Right renal cortex interstitium (tissue), 3 donors: ENCODE measurements at regions not wholly inside any gene's neighbourhood (a gene's known extent, or its start where the extent isn't known, plus 50 kb on each side); places are given as distances from the start of the nearest gene placed in this dataset.

Experiments
- DNase-seq, 3 donors: peaks; one replicate each; pipeline ENCODE4 v3.0.0-alpha.2; 2013; ENCODE audit warnings: low read depth in 3 of 3, low spot score in 2 of 3

GRCh38 chr11:15577519-15577918 lies 462.8 kb downstream of the INSC start:
- no peak for DNase-seq

- DNase-seq = no peak
Measured at GRCh38 chr11:15579287-15580001, 464.7 kb downstream of the INSC start.

GRCh38 chr11:15580056-15580774 lies 465.5 kb downstream of the INSC start:
- no peak for DNase-seq

- no peak for DNase-seq
Measured at GRCh38 chr11:15580775-15581095, 466.0 kb downstream of the INSC start.

DNA sequence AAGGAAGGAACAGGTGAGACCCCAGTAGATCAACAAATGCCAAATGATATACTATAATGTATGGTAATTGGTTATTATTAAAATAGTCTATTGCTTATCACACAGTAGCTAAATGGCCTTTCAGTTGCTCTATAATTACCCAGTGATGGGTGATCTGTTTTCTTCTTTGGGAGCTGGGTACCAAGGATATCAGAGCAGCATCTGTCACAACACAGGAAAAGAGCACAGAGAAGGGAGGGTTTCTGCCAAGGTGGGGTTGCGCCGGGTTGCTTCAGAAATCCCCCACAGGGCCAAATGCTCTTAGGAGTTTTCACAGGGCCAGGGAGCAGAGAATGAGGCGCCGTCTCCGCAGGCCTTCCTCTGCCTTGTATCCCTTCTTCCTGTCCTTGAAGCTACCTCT lies 469.4 kb downstream of the INSC start:
- no peak for DNase-seq

GRCh38 chr11:15585602-15586331 lies 471.0 kb downstream of the INSC start:
- no peak for DNase-seq

DNA sequence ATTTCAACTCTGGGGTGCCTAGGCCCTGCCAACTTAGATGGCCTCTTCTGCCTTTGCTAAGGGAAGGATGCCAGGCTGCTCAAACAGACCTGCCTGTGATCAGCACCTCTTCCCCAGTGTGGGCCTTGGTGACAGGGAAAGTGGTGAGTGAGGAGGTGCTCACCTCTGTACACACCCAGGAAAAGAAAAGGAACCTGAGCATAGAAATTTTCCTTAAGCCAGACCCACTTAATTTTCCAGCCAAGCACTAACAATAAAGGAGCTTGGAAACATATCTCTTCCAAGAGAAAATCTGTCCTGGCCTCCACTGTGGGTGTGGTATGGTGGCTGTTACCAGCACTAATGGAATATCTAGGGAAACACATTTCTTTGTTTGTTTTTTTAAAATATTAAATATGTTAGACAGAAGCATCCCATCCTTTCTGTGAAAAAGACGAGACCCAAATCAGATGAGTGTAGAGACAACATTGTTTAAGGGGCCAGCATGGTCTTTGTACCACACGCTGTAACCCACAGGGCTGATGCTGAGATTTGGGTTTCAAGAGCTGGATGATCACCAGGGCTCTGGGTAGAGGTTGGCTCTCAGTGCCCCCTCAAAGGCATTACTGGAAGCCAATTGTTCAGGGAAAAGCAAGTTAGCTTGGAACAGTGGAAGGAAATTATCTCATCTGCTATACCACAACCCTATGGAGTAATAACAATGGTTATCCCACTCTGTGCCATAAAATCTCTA lies 472.2 kb downstream of the INSC start:
- DNase-seq = no peak

DNA sequence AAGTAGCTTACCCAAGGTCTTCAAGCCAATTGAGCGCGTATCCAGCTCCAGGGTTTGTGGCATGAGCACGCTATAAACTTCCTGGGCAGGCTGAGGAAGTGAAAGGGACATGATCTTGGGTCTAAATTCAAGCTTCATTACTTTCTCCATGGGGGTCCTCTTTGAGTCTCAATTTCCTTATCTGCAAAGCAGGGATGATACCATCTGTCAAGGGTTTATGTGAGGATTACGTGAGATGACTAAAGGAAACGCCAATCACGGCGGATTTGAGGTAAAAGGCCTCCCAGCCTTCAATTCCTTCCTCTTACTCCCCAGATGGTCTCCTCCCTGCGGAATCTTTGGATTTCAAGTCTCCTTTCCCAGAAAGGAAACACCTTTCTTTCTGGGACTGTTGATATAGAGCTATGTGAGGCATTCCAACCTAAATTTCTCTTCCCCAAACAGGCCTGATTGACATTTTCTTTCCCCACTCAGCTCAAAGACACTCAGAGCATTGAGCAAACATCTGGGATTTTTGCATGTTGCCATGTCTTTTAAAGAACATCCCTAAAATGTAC lies 474.4 kb downstream of the INSC start:
- no peak for DNase-seq

GRCh38 chr11:15590132-15590531 lies 475.4 kb downstream of the INSC start:
- no peak for DNase-seq

DNA sequence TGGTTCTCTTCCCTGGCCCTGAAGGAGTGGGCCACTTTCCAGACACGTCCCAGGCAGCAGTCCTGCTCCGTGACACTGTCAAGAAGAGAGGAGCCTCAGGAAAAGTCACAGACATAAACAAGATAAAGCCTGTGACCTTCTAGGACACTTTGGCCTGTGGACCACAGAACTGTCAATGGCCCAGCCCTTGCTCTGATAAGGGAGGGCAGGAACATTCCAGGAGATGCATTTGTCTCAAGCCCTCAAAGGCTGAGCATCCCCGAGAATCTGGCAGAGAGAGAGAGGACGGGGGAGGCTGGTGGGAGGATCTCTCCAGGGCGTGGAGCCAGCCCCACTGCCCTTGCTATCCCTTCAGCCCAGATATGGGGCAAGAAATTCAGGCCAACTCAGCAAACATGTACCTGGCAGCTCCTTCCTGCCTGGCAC lies 476.4 kb downstream of the INSC start:
- no peak for DNase-seq

GRCh38 chr11:15594607-15595006 lies 479.9 kb downstream of the INSC start:
- DNase-seq = no peak

DNA sequence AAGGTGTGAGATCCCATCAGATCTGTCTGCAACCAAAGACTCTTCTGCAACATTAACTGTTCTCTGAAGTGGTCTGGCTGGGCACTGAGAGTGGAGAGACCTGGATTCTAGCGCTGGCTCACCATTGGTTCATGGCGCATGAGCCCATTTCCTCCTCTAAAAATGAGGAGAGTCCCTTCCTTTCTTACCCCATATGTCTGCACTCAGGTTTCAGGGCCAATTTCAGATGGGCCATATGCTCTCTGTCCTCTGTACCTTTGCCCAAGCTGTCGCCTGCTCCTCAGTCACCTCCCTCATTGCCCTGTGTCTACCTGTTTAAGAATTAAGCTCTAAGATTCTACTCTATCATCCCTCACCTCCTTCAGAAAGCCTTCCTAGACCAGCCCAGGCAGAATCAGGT lies 484.7 kb downstream of the INSC start:
- no peak for DNase-seq

DNA sequence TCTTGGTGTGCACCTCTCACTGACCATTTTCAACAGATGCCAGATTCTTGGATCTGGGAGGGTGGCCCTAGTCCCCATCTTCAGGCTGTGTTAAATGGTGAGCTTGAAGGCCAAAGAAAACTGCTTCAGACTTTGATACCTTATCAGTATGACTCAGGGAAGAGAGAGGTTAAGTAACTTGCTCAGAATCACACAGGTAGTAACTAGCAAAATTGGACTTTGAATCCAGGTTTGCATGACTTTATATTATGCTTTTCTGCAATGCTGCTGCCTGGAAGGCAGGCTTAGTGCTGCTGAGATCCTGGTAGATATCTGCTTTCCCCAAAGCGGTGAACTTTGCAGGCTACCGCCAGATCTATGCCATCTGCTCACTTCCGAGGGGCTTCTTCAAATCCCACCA lies 487.3 kb downstream of the INSC start:
- no peak for DNase-seq

GRCh38 chr11:15602785-15603567 lies 488.3 kb downstream of the INSC start:
- no peak for DNase-seq

DNA sequence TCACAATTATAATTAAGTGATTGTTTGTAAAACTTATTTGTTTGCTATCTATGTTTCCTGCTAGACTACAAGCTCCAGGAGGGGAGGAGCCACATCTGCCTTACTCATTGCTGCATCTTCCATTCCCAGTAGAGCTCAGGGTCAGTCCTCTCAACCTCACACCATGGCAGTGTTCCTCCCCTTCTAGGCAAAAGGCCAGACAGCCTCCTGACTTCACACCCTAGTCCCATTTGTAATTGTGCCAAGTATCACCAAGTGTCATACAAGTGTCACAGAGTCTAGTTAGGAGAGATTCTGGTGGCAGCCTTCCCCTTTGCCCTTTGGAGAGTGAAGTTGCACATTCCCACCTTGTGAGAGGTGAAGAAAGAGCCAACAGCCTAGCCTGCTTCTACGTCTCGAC lies 490.4 kb downstream of the INSC start:
- DNase-seq = no peak

DNA sequence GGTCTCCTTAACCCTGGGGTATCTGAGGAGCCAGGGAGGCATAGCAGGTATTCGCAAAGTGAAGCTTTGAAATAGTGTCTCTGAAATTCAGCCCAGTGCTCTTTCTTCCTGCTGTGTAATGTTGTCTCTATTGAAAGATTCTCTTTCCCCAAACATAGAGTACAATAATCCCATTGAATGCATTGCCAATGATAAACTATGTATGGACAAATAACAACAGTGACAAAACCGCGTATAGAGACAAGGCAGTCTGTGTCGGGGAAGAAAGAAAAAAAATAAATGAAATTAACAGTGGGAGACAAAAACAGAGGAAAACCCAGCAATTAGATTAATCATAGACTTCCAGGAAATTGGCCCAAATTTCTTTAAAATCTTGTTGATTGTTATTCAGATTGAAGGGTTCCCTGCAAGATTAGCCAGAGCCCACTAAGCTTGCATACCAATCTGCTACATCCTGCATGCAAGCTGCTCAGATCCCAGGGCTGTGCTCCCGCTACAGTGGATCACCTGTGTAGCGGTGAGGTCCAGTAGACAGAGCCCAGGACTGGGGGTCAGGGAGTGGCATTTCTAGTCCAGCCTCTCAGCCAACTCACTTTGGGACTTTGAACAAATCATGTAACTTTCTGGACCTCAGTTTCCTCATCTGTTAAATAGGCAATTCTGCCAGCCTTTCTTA lies 492.8 kb downstream of the INSC start:
- no peak for DNase-seq

GRCh38 chr11:15609445-15609844 lies 494.7 kb downstream of the INSC start:
- no peak for DNase-seq

DNA sequence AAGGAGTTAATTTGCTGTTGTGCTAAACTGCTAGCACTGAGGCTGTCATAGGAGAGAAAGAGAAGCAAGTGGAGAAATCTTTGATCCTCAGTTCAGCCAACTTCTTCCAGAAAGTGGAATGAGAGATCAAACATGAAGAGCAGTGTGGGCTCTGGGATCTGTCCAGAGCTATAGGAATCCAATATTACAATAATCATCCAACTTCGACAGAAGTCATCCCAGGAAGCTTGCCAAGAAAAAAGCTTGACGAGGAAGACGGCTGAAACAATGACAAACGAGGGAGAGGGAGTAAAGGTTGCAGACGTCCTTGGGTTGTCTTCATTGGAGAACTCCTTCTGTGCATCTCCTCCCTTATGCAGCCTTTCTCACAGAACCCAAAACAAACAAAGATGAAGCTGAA lies 496.2 kb downstream of the INSC start:
- DNase-seq = no peak

DNA sequence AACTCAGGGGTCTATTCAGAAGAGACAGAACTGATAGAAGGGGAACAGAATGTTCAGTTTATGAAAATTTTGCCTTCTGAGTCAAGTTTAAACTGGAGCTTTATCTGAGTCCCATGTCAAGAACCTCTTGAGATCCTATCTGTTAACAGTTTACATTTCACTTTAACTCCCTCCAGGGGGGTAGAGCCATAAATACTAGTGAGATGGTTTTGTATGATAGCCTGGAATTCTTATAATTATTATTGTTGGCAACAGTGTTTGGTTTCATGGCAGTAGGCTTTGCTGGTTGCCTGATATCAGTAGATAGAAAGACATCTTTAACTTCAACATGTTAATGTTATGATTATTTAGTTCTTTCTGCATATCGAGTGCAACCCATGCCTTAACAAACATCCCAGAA lies 498.5 kb downstream of the INSC start:
- no peak for DNase-seq

GRCh38 chr11:15613789-15614188 lies 499.1 kb downstream of the INSC start:
- DNase-seq = no peak
